GM23338 (cell line): ENCODE measurements at regions not wholly inside any gene's neighbourhood (a gene's known extent, or its start where the extent isn't known, plus 50 kb on each side); places are given as distances from the start of the nearest gene placed in this dataset.

Source experiments
- ATAC-seq: fragments of 200-7000 bp; cut with Tn5 transposase; 3 replicates; pipeline ENCODE4 v1.9.1; 2020
- DNase-seq: peaks from one replicate; pipeline ENCODE4 v3.0.0-alpha.2; 2015; ENCODE audit warnings: low spot score
- H2AFZ ChIP-seq: fragments of 200-600 bp; sonication (generic); 2 replicates; pipeline ENCODE4 v1.8.0; 2016; ENCODE audit warnings: antibody characterized with exemption, mild to moderate bottlenecking, moderate library complexity
- H3F3A ChIP-seq: fragments of 200-600 bp; sonication (generic); replicated peaks from 2 replicates; pipeline ENCODE4 v1.8.0; 2017; ENCODE audit warnings: antibody characterized with exemption, mixed run types, low read depth
- H3K27ac ChIP-seq: fragments of 200-600 bp; sonication (generic); 2 replicates; pipeline ENCODE4 v1.6.1; 2016; ENCODE audit warnings: low read depth
- H3K27me3 ChIP-seq: fragments of 200-600 bp; sonication (generic); 2 replicates; pipeline ENCODE4 v1.8.0; 2016; ENCODE audit warnings: mild to moderate bottlenecking, mixed run types, moderate library complexity; ENCODE audit not compliant: insufficient read depth
- H3K36me3 ChIP-seq: fragments of 200-600 bp; sonication (generic); 2 replicates; pipeline ENCODE4 v1.8.0; 2016; ENCODE audit warnings: mild to moderate bottlenecking; ENCODE audit not compliant: insufficient read depth
- H3K4me1 ChIP-seq: fragments of 200-600 bp; sonication (generic); 2 replicates; pipeline ENCODE4 v1.8.0; 2016; ENCODE audit warnings: mild to moderate bottlenecking, moderate library complexity; ENCODE audit not compliant: insufficient read depth
- H3K4me2 ChIP-seq: fragments of 200-600 bp; sonication (generic); 2 replicates; pipeline ENCODE4 v1.7.1; 2017; ENCODE audit warnings: mixed run types
- H3K4me3 ChIP-seq: fragments of 200-600 bp; sonication (generic); 2 replicates; pipeline ENCODE4 v1.6.1; 2016; ENCODE audit warnings: mixed run types
- H3K79me2 ChIP-seq: fragments of 200-600 bp; sonication (generic); replicated peaks from 2 replicates; pipeline ENCODE4 v1.8.0; 2017; ENCODE audit warnings: mild to moderate bottlenecking; ENCODE audit not compliant: insufficient read depth
- H3K9me2 ChIP-seq: fragments of 200-600 bp; sonication (generic); 2 replicates; pipeline ENCODE4 v1.8.0; 2017; ENCODE audit not compliant: insufficient read depth
- H4K20me1 ChIP-seq: fragments of 200-600 bp; sonication (generic); replicated peaks from 2 replicates; pipeline ENCODE4 v1.8.0; 2017; ENCODE audit warnings: mild to moderate bottlenecking; ENCODE audit not compliant: insufficient read depth
- H3K27ac Mint-ChIP-seq: 2 replicates; pipeline ENCODE4 v1.8.0; 2020; ENCODE audit warnings: inconsistent platforms, mild to moderate bottlenecking, moderate library complexity, mixed read lengths
- H3K27me3 Mint-ChIP-seq: 3 replicates; pipeline ENCODE4 v1.8.0; 2022; ENCODE audit warnings: low read depth, mild to moderate bottlenecking, moderate library complexity, mixed read lengths, inconsistent platforms; ENCODE audit not compliant: insufficient read depth, poor library complexity
- H3K36me3 Mint-ChIP-seq: 3 replicates; pipeline ENCODE4 v1.8.0; 2021; ENCODE audit warnings: low read depth, mild to moderate bottlenecking, inconsistent platforms, moderate library complexity, mixed read lengths
- H3K4me1 Mint-ChIP-seq: 3 replicates; pipeline ENCODE4 v1.8.0; 2020; ENCODE audit warnings: mild to moderate bottlenecking, inconsistent platforms, mixed read lengths
- H3K4me3 Mint-ChIP-seq: 3 replicates; pipeline ENCODE4 v1.8.0; 2021; ENCODE audit warnings: moderate library complexity, mild to moderate bottlenecking, inconsistent platforms, mixed read lengths
- H3K9me3 Mint-ChIP-seq: 3 replicates; pipeline ENCODE4 v1.8.0; 2020; ENCODE audit warnings: moderate library complexity, mild to moderate bottlenecking, inconsistent platforms, mixed read lengths
- ETS1 ChIP-seq: IDR thresholded peaks from 2 replicates; pipeline ENCODE4 v1.6.1; 2016; ENCODE audit warnings: antibody characterized with exemption
- JUNB ChIP-seq: IDR thresholded peaks from one replicate; pipeline ENCODE4 v1.6.1; 2016; ENCODE audit warnings: antibody characterized with exemption; ENCODE audit not compliant: unreplicated experiment
- NANOG ChIP-seq: IDR thresholded peaks from 2 replicates; pipeline ENCODE4 v1.6.1; 2016; ENCODE audit warnings: antibody characterized with exemption, borderline replicate concordance
- POLR2AphosphoS5 ChIP-seq: IDR thresholded peaks from 2 replicates; pipeline ENCODE4 v1.6.1; 2016; ENCODE audit warnings: antibody characterized with exemption, low read depth
- ZNF114 ChIP-seq: fragments of 250-450 bp; sonication (Bioruptor Pico); IDR thresholded peaks from 2 replicates; pipeline ENCODE4 v1.5.0; 2020; ENCODE audit warnings: mild to moderate bottlenecking, moderate library complexity
- TF ChIP-seq, protein P1 (sequence below): fragments of 250-450 bp; sonication (Bioruptor Pico); IDR thresholded peaks from 2 replicates; pipeline ENCODE4 v1.5.0; 2020; ENCODE audit warnings: mild to moderate bottlenecking, moderate library complexity

GRCh38 chr9:102844716-102845115 is 150.4 kb upstream of the CYLC2 start (continued):
- no peak for TF ChIP-seq JUNB
- TF ChIP-seq ZNF114, result no peak
- no peak for TF ChIP-seq ETS1
- TF ChIP-seq POLR2AphosphoS5, result no peak
- TF ChIP-seq, protein P1, sequence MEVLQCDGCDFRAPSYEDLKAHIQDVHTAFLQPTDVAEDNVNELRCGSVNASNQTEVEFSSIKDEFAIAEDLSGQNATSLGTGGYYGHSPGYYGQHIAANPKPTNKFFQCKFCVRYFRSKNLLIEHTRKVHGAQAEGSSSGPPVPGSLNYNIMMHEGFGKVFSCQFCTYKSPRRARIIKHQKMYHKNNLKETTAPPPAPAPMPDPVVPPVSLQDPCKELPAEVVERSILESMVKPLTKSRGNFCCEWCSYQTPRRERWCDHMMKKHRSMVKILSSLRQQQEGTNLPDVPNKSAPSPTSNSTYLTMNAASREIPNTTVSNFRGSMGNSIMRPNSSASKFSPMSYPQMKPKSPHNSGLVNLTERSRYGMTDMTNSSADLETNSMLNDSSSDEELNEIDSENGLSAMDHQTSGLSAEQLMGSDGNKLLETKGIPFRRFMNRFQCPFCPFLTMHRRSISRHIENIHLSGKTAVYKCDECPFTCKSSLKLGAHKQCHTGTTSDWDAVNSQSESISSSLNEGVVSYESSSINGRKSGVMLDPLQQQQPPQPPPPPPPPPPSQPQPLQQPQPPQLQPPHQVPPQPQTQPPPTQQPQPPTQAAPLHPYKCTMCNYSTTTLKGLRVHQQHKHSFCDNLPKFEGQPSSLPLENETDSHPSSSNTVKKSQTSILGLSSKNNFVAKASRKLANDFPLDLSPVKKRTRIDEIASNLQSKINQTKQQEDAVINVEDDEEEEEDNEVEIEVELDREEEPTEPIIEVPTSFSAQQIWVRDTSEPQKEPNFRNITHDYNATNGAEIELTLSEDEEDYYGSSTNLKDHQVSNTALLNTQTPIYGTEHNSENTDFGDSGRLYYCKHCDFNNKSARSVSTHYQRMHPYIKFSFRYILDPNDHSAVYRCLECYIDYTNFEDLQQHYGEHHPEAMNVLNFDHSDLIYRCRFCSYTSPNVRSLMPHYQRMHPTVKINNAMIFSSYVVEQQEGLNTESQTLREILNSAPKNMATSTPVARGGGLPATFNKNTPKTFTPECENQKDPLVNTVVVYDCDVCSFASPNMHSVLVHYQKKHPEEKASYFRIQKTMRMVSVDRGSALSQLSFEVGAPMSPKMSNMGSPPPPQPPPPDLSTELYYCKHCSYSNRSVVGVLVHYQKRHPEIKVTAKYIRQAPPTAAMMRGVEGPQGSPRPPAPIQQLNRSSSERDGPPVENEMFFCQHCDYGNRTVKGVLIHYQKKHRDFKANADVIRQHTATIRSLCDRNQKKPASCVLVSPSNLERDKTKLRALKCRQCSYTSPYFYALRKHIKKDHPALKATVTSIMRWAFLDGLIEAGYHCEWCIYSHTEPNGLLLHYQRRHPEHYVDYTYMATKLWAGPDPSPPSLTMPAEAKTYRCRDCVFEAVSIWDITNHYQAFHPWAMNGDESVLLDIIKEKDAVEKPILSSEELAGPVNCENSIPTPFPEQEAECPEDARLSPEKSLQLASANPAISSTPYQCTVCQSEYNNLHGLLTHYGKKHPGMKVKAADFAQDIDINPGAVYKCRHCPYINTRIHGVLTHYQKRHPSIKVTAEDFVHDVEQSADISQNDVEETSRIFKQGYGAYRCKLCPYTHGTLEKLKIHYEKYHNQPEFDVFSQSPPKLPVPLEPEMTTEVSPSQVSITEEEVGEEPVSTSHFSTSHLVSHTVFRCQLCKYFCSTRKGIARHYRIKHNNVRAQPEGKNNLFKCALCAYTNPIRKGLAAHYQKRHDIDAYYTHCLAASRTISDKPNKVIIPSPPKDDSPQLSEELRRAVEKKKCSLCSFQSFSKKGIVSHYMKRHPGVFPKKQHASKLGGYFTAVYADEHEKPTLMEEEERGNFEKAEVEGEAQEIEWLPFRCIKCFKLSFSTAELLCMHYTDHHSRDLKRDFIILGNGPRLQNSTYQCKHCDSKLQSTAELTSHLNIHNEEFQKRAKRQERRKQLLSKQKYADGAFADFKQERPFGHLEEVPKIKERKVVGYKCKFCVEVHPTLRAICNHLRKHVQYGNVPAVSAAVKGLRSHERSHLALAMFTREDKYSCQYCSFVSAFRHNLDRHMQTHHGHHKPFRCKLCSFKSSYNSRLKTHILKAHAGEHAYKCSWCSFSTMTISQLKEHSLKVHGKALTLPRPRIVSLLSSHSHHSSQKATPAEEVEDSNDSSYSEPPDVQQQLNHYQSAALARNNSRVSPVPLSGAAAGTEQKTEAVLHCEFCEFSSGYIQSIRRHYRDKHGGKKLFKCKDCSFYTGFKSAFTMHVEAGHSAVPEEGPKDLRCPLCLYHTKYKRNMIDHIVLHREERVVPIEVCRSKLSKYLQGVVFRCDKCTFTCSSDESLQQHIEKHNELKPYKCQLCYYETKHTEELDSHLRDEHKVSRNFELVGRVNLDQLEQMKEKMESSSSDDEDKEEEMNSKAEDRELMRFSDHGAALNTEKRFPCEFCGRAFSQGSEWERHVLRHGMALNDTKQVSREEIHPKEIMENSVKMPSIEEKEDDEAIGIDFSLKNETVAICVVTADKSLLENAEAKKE, result no peak

DNA sequence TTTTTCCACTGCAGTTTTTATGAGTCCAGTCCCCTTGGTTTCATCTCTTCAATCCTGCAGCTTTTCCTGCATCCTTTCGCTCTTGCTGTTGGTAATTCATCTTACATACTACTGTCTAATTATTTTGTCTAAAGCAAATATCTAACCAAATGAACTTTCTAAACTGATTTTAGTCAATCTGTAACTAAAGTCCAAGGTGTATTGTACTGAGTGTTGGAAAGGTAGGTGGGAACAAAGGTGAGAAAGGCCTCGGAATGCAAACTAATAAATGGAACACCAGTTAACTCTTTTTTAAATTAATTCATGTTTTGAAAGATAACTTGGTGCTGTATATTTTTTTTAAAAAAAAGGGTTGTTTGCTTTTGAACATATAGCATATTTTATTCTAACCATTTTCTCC is 152.7 kb upstream of the CYLC2 start:
- TF ChIP-seq POLR2AphosphoS5, result no peak
- TF ChIP-seq NANOG, result no peak
- Mint-ChIP-seq H3K36me3 (peaks cover 8% of the 10 kb centered on the region), H3K4me3 (no peak overlapping the region), H3K27me3 (no peaks in the 10 kb centered on the region), H3K9me3 (peaks cover 89% of the 10 kb centered on the region), H3K27ac (no peak overlapping the region), H3K4me1 (no peaks in the 10 kb centered on the region)
- no peaks in the 10 kb centered on the region for H3K27me3 ChIP-seq
- H3F3A ChIP-seq, result no peaks in the 10 kb centered on the region
- H3K79me2 ChIP-seq, result no peaks in the 10 kb centered on the region
- H3K4me3 ChIP-seq, result no peak overlapping the region
- no peaks in the 10 kb centered on the region for H3K4me1 ChIP-seq
- no peaks in the 10 kb centered on the region for H3K9me2 ChIP-seq
- no peaks in the 10 kb centered on the region for H3K36me3 ChIP-seq
- no peaks in the 10 kb centered on the region for H4K20me1 ChIP-seq
- no peak overlapping the region for H3K4me2 ChIP-seq
- DNase-seq (no peak), ATAC-seq (no peak)
- H2AFZ ChIP-seq, result no peak overlapping the region
- H3K27ac ChIP-seq, result no peak overlapping the region
